ENCODE measurements at regions not wholly inside any gene's neighbourhood (a gene's known extent, or its start where the extent isn't known, plus 50 kb on each side); places are given as distances from the start of the nearest gene placed in this dataset.

DNA sequence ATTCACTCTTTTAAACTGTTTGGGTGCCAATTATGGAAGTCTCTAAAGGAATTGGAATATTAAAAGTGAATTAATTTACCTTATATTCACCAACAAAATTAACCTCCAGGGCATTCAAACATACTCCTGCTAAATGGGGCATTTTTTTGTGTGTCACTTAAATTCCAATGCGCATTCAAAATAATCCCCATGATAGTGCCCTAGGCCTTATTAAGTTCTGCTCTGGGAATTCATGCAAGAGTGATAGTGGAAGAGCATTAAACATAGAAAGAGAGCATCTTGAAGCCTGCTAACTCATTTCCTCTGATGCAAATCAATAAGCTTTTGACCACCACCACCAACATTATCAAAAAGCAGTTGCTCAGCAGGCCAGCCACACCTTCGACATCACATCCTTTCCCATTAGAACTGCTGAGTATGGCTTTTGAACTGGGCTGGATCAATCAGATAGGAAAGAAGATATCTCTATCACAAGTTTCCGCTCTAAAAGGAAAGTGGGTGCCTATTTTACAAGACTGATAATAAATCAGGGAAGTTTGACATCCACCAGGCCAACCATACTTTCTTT lies 156.7 kb downstream of the TMCO5A start:
- peaks cover 1% of the 10 kb centered on the region for H3K4me1 Mint-ChIP-seq
- H3K4me3 Mint-ChIP-seq = no peak overlapping the region
- no peaks in the 10 kb centered on the region for H3K27me3 Mint-ChIP-seq (ENCODE audit: low read depth)
- TF ChIP-seq, protein P1, sequence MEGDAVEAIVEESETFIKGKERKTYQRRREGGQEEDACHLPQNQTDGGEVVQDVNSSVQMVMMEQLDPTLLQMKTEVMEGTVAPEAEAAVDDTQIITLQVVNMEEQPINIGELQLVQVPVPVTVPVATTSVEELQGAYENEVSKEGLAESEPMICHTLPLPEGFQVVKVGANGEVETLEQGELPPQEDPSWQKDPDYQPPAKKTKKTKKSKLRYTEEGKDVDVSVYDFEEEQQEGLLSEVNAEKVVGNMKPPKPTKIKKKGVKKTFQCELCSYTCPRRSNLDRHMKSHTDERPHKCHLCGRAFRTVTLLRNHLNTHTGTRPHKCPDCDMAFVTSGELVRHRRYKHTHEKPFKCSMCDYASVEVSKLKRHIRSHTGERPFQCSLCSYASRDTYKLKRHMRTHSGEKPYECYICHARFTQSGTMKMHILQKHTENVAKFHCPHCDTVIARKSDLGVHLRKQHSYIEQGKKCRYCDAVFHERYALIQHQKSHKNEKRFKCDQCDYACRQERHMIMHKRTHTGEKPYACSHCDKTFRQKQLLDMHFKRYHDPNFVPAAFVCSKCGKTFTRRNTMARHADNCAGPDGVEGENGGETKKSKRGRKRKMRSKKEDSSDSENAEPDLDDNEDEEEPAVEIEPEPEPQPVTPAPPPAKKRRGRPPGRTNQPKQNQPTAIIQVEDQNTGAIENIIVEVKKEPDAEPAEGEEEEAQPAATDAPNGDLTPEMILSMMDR (IDR thresholded peaks at IDR 0.05; ENCODE audit: unreplicated experiment) = no peak
- peaks cover 6% of the 10 kb centered on the region for H3K9me3 Mint-ChIP-seq
- no peak overlapping the region for H3K27ac Mint-ChIP-seq
- DNase-seq (ENCODE audit: low spot score in 2 of 2, unreplicated experiment in 2 of 2) = no peak
- H3K36me3 Mint-ChIP-seq = no peaks in the 10 kb centered on the region

DNA sequence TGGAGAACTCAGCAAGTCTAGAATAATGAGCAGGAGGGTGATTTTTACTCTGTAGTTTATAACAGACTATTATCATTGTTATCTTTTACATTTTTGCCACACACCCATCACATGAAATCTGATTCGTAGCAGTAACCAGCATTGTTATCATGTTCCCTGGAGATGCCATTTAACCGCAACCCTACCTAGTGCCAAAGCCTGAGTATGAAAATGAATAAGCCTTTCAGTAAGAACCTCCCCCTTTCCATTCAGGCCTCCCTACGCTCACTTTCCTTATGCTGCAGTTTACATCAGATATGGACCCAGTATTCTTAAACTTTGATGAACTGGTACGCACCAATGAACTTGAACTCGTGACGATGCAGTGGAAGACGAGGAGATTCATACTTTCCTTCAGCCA lies 158.7 kb upstream of the SPRED1 start:
- no peak for DNase-seq (ENCODE audit: low spot score in 2 of 2, unreplicated experiment in 2 of 2)
- TF ChIP-seq, protein P1 (IDR thresholded peaks at IDR 0.05; ENCODE audit: unreplicated experiment) = no peak
- Mint-ChIP-seq H3K36me3 (peaks cover 11% of the 10 kb centered on the region), H3K4me1 (no peaks in the 10 kb centered on the region), H3K27ac (no peak overlapping the region), H3K4me3 (no peak overlapping the region), H3K27me3 (ENCODE audit: low read depth) (no peaks in the 10 kb centered on the region), H3K9me3 (peaks cover 29% of the 10 kb centered on the region)

DNA sequence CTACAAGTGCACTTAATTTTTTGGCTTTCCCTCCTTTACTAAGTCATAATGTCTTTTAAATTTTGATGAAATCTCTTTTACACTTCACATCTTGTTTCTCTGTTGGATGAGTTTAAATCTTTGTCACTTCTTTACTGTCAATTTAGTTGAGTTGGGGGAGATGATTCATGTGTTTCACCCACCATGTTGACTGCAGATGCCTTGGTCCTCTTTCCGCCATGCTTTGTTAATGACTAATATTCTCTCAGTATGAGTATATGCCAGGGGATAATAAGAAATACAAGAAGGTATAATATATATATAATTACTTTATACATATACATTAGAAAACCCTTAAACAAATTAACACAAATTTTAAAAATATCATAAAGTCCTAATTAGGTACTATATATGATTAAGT lies 149.7 kb upstream of the SPRED1 start:
- DNase-seq (ENCODE audit: low spot score in 2 of 2, unreplicated experiment in 2 of 2) = no peak
- H3K4me1 Mint-ChIP-seq = no peaks in the 10 kb centered on the region
- no peak overlapping the region for H3K4me3 Mint-ChIP-seq
- TF ChIP-seq, protein P1 (IDR thresholded peaks at IDR 0.05; ENCODE audit: unreplicated experiment) = no peak
- no peaks in the 10 kb centered on the region for H3K27me3 Mint-ChIP-seq (ENCODE audit: low read depth)
- H3K9me3 Mint-ChIP-seq = peaks cover 23% of the 10 kb centered on the region
- H3K36me3 Mint-ChIP-seq = peaks cover 1% of the 10 kb centered on the region
- H3K27ac Mint-ChIP-seq = no peak overlapping the region

DNA sequence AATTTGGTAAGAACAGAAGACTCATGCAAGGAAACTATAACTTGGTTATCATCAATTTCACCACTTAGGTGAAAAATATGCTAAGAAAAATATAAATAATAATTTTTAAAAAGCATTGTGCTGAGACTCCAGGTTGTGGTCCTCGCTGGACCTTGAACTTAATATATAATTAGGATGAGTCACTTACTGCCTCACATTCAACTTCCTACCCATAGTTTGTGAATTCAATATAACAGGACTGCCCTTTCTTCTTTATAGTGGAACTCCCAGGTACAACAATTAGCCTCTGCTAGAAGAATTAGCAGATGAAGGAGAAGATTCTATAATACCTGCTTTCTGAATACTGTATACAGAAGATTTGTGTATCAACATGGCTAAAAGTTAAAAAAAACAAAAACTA lies 149.1 kb upstream of the SPRED1 start:
- H3K9me3 Mint-ChIP-seq = peaks cover 20% of the 10 kb centered on the region
- no peaks in the 10 kb centered on the region for H3K4me1 Mint-ChIP-seq
- no peak for DNase-seq (ENCODE audit: low spot score in 2 of 2, unreplicated experiment in 2 of 2)
- H3K27ac Mint-ChIP-seq = no peak overlapping the region
- H3K36me3 Mint-ChIP-seq = no peaks in the 10 kb centered on the region
- H3K4me3 Mint-ChIP-seq = no peak overlapping the region
- TF ChIP-seq, protein P1 (IDR thresholded peaks at IDR 0.05; ENCODE audit: unreplicated experiment) = no peak
- H3K27me3 Mint-ChIP-seq (ENCODE audit: low read depth) = no peaks in the 10 kb centered on the region

DNA sequence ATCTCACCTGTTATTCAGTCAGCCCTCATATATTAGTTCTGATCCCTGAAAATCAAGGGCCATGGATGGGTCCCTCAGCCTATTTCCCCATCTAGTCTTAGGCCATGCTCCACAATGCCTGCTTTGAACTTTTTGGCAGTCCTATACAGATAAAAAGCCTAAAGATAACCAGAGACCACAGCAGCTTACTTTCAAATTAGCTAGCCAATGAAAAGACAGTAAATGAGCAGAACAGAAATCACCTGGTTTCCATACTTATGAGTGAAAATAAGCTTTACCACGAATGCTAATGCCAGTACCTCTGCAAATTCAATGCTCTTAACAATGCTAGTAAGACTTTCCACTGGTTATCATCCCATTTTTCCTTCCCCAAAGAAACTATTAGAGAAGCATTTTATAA lies 141.6 kb upstream of the SPRED1 start:
- Mint-ChIP-seq H3K27ac (no peak overlapping the region), H3K9me3 (no peaks in the 10 kb centered on the region), H3K4me3 (no peak overlapping the region), H3K4me1 (no peaks in the 10 kb centered on the region), H3K27me3 (ENCODE audit: low read depth) (no peaks in the 10 kb centered on the region), H3K36me3 (no peaks in the 10 kb centered on the region)
- TF ChIP-seq, protein P1 (IDR thresholded peaks at IDR 0.05; ENCODE audit: unreplicated experiment) = no peak
- DNase-seq (ENCODE audit: low spot score in 2 of 2, unreplicated experiment in 2 of 2) = no peak

DNA sequence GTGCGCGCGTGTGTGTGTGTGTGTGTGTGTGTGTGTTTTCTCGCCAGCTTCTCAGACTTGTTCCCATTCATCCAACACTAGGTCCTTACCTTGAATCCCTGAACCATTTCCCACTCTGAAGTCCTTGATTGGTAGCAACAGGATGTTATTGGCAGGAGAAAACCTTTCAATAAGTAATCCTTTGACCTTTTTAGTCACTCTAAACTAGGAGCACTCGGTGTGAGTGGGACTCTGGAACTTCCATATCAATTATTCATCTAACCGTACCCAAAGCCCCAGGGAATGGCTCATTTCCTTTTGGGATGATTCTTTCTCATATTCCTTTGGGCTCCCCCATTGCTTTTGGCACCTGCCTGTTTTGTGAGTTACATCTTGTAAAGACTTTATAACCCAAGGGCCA lies 140.2 kb upstream of the SPRED1 start:
- H3K27me3 Mint-ChIP-seq (ENCODE audit: low read depth) = no peaks in the 10 kb centered on the region
- no peak overlapping the region for H3K4me3 Mint-ChIP-seq
- H3K4me1 Mint-ChIP-seq = no peaks in the 10 kb centered on the region
- no peaks in the 10 kb centered on the region for H3K36me3 Mint-ChIP-seq
- H3K9me3 Mint-ChIP-seq = no peaks in the 10 kb centered on the region
- H3K27ac Mint-ChIP-seq = no peak overlapping the region
- TF ChIP-seq, protein P1 (IDR thresholded peaks at IDR 0.05; ENCODE audit: unreplicated experiment) = no peak
- DNase-seq (ENCODE audit: low spot score in 2 of 2, unreplicated experiment in 2 of 2) = no peak

Data from mesothelial cell of epicardium (in vitro differentiated cells).